Erythroblast (primary cell): ENCODE measurements at regions not wholly inside any gene's neighbourhood (a gene's known extent, or its start where the extent isn't known, plus 50 kb on each side); places are given as distances from the start of the nearest gene placed in this dataset.
A peak's percentile ranks its signal among the peaks of the same experiment; 100 is the strongest.
"Not testable (repeated sequence)": the region's sequence is repeated elsewhere in the genome, so short reads cannot be mapped to it uniquely, and the experiment has no call there.

Experiments
- DNase-seq, 2 experiments: peaks; one replicate each; lab custom pipeline; 2025; lab: John Stamatoyannopoulos, UW
- GATA1 ChIP-seq: IDR thresholded peaks from 2 replicates; pipeline ENCODE4 v1.6.1; 2011; ENCODE audit warnings: low read depth, mild to moderate bottlenecking, control low read depth, low read length, moderate library complexity
- POLR2A ChIP-seq: IDR thresholded peaks from 2 replicates; pipeline ENCODE4 v1.6.1; 2011; ENCODE audit warnings: mild to moderate bottlenecking, low read length

- TF ChIP-seq POLR2A (no peak), GATA1 (no peak)
- no peak for DNase-seq
Observed at GRCh38 chr11:45385423-45385822, 99.3 kb upstream of the SYT13 start.

GRCh38 chr11:45384711-45385241 lies 98.6 kb upstream of the SYT13 start:
- no peak for DNase-seq
- TF ChIP-seq POLR2A (no peak), GATA1 (no peak)

GRCh38 chr11:45384016-45384415 lies 97.9 kb upstream of the SYT13 start:
- no peak for DNase-seq
- TF ChIP-seq GATA1 (no peak), POLR2A (no peak)

- TF ChIP-seq GATA1 (no peak), POLR2A (no peak)
- DNase-seq = no peak
Observed at GRCh38 chr11:45383224-45383623, 97.1 kb upstream of the SYT13 start.

- DNase-seq = no peak
- TF ChIP-seq POLR2A (no peak), GATA1 (no peak)
Observed at GRCh38 chr11:45382133-45382878, 96.2 kb upstream of the SYT13 start.

GRCh38 chr11:45379162-45379863 lies 93.2 kb upstream of the SYT13 start:
- DNase-seq = no peak
- TF ChIP-seq POLR2A = no peak
- no peak for TF ChIP-seq GATA1

- TF ChIP-seq POLR2A (no peak), GATA1 (no peak)
- DNase-seq = no peak
Observed at GRCh38 chr11:45378516-45378915, 92.4 kb upstream of the SYT13 start.

GRCh38 chr11:45374653-45375059 lies 88.5 kb upstream of the SYT13 start:
- no peak for DNase-seq
- no peak for TF ChIP-seq POLR2A
- TF ChIP-seq GATA1 = no peak

GRCh38 chr11:45374130-45374529 lies 88.0 kb upstream of the SYT13 start:
- no peak for TF ChIP-seq POLR2A
- TF ChIP-seq GATA1 = no peak
- DNase-seq = no peak

- no peak for DNase-seq
- TF ChIP-seq POLR2A = no peak
- no peak for TF ChIP-seq GATA1
Observed at GRCh38 chr11:45373506-45374035, 87.4 kb upstream of the SYT13 start.

GRCh38 chr11:45372414-45372813 lies 86.3 kb upstream of the SYT13 start:
- not testable (repeated sequence) for DNase-seq

GRCh38 chr11:45371251-45372115 lies 85.3 kb upstream of the SYT13 start:
- TF ChIP-seq POLR2A = no peak
- TF ChIP-seq GATA1 = no peak
- DNase-seq = peak; percentile 43 to 70

- no peak for DNase-seq
- TF ChIP-seq GATA1 (no peak), POLR2A (no peak)
Observed at GRCh38 chr11:45369313-45369712, 83.2 kb upstream of the SYT13 start.

GRCh38 chr11:45368697-45369096 lies 82.6 kb upstream of the SYT13 start:
- TF ChIP-seq GATA1 (no peak), POLR2A (no peak)
- DNase-seq = no peak
